Endothelial cell of umbilical vein (primary cell): ENCODE measurements at regions not wholly inside any gene's neighbourhood (a gene's known extent, or its start where the extent isn't known, plus 50 kb on each side); places are given as distances from the start of the nearest gene placed in this dataset.

Source experiments
- BruUV-seq: library from RNA; stranded (reverse); fragments of 400-500 nt; replicated peaks from 2 replicates; lab custom pipeline; 2021; lab: Mats Ljungman, UMichigan
- CTCF ChIA-PET: fragments of 300-600, 350-600 bp; sonication (Branson Sonifier 250); formaldehyde crosslinking; loops from one replicate; lab custom pipeline; 2021; ENCODE audit warnings: antibody characterized with exemption, inconsistent platforms; lab: Charles Lee
- POLR2A ChIA-PET: fragments of 300-600, 350-600 bp; sonication (Branson Sonifier 250); formaldehyde crosslinking; loops from one replicate; lab custom pipeline; 2021; ENCODE audit warnings: antibody characterized with exemption, inconsistent platforms; lab: Charles Lee
- DNase-seq: peaks from one replicate; pipeline ENCODE4 v3.0.0-alpha.2; 2011; ENCODE audit warnings: low read depth, low spot score
- FAIRE-seq: peaks from 2 replicates; lab custom pipeline; 2011; peaks lifted over from hg19 to GRCh38; lab: Jason Lieb, UNC
- H2AFZ ChIP-seq: 2 replicates; pipeline ENCODE4 v1.6.0; 2012; ENCODE audit warnings: low read depth, low read length, control low read depth, inconsistent platforms
- H3K27ac ChIP-seq: 2 replicates; pipeline ENCODE4 v1.5.1; 2011; ENCODE audit warnings: low read depth, mild to moderate bottlenecking, control low read depth, low read length, moderate library complexity; ENCODE audit not compliant: insufficient read depth
- H3K27me3 ChIP-seq, 2 experiments: 2 replicates each; pipeline versions ENCODE4 v1.6.0 to v1.6.1; 2011; ENCODE audit warnings: low read length in 2 of 2, mixed read lengths in 1 of 2; ENCODE audit not compliant: control insufficient read depth in 2 of 2, insufficient read depth in 2 of 2
- H3K36me3 ChIP-seq, 2 experiments: 2 replicates in 1 of 2; 3 replicates in 1 of 2; pipeline ENCODE4 v1.5.1; 2011; ENCODE audit warnings: low read length in 2 of 2, mild to moderate bottlenecking in 1 of 2, moderate library complexity in 1 of 2; ENCODE audit not compliant: control insufficient read depth in 2 of 2, insufficient read depth in 2 of 2; ENCODE audit errors: extremely low read depth in 1 of 2
- H3K4me1 ChIP-seq: 3 replicates; pipeline ENCODE4 v1.5.1; 2011; ENCODE audit warnings: mild to moderate bottlenecking, low read length; ENCODE audit not compliant: control insufficient read depth, insufficient read depth; ENCODE audit errors: extremely low read depth
- H3K4me2 ChIP-seq: 2 replicates; pipeline ENCODE4 v1.6.1; 2011; ENCODE audit warnings: low read length, control low read depth, mixed read lengths; ENCODE audit not compliant: insufficient read depth
- H3K4me3 ChIP-seq, 3 experiments: fragments of 200-600 bp in 1 of 3; sonication (generic), shearing (Covaris generic) in 1 of 3; replicated peaks in 1 of 3; 2 replicates each; pipeline ENCODE4 v1.5.1; 2011 to 2016; ENCODE audit warnings: control low read depth in 3 of 3, low read length in 3 of 3, mild to moderate bottlenecking in 2 of 3, inconsistent platforms in 1 of 3, low read depth in 1 of 3, moderate library complexity in 1 of 3; ENCODE audit not compliant: insufficient read depth in 1 of 3
- H3K79me2 ChIP-seq: 2 replicates; pipeline ENCODE4 v1.6.0; 2012; ENCODE audit warnings: low read length, inconsistent platforms; ENCODE audit not compliant: control insufficient read depth, insufficient read depth
- H3K9ac ChIP-seq: replicated peaks from 2 replicates; pipeline ENCODE3; 2011; ENCODE audit warnings: low read length, control low read depth; ENCODE audit not compliant: insufficient read depth; ENCODE audit errors: extremely low read depth
- H3K9me1 ChIP-seq: replicated peaks from 3 replicates; pipeline ENCODE4 v1.6.0; 2011; ENCODE audit warnings: mild to moderate bottlenecking, low read length; ENCODE audit not compliant: control insufficient read depth, insufficient read depth; ENCODE audit errors: extremely low read depth
- H3K9me3 ChIP-seq: replicated peaks from 2 replicates; pipeline ENCODE4 v1.5.1; 2012; ENCODE audit warnings: low read length, inconsistent platforms; ENCODE audit not compliant: control insufficient read depth, insufficient read depth
- H4K20me1 ChIP-seq: replicated peaks from 2 replicates; pipeline ENCODE3; 2011; ENCODE audit warnings: mild to moderate bottlenecking, low read length; ENCODE audit not compliant: control insufficient read depth, insufficient read depth; ENCODE audit errors: extremely low read depth
- EZH2 ChIP-seq: IDR thresholded peaks from 2 replicates; pipeline ENCODE4 v1.6.1; 2012; ENCODE audit warnings: borderline replicate concordance, low read depth, mild to moderate bottlenecking, moderate library complexity, low read length, inconsistent platforms; ENCODE audit not compliant: severe bottlenecking
- FOS ChIP-seq: IDR thresholded peaks from 2 replicates; pipeline ENCODE4 v1.6.1; 2011; ENCODE audit warnings: mild to moderate bottlenecking, low read length, moderate library complexity, borderline replicate concordance; ENCODE audit not compliant: insufficient read depth
- MYC ChIP-seq: IDR thresholded peaks from one replicate; pipeline ENCODE4 v1.6.1; 2011; ENCODE audit warnings: mild to moderate bottlenecking, low read depth, low read length
- POLR2A ChIP-seq: IDR thresholded peaks from 2 replicates; pipeline ENCODE4 v1.6.1; 2012; ENCODE audit warnings: low read depth, mild to moderate bottlenecking, control low read depth, low read length
- POLR2AphosphoS5 ChIP-seq: IDR thresholded peaks from 2 replicates; pipeline ENCODE4 v1.6.1; 2012; ENCODE audit warnings: low read depth, mild to moderate bottlenecking, control low read depth, low read length, moderate library complexity; ENCODE audit not compliant: insufficient read depth
- dilution Hi-C: fragments of 300-500 bp; cut with MboI; formaldehyde crosslinking; loops from one replicate; pipeline ENCODE4 v1.15.0; 2019; ENCODE audit warnings: low sequenced_read_pairs; ENCODE audit not compliant: extremely low pct_ligation_motif_present
- intact Hi-C: fragments of 100-400 bp; cut with micrococcal nuclease; formaldehyde crosslinking; loops from one replicate; pipeline ENCODE4 v1.10.0; 2022
- TF ChIP-seq, protein P1 (sequence below): IDR thresholded peaks from 2 replicates; pipeline ENCODE4 v1.6.1; 2011; ENCODE audit not compliant: insufficient read depth, insufficient read length
- TF ChIP-seq, protein P2 (sequence below), 2 donors: IDR thresholded peaks; 1 replicate in 1 of 2; 2 replicates in 1 of 2; pipeline ENCODE4 v1.5.1; 2011; ENCODE audit warnings: low read length in 2 of 2, mild to moderate bottlenecking in 2 of 2, moderate library complexity in 2 of 2, control low read depth in 1 of 2, inconsistent platforms in 1 of 2, low read depth in 1 of 2; ENCODE audit not compliant: insufficient read depth in 1 of 2; ENCODE audit errors: extremely low read depth in 1 of 2

DNA sequence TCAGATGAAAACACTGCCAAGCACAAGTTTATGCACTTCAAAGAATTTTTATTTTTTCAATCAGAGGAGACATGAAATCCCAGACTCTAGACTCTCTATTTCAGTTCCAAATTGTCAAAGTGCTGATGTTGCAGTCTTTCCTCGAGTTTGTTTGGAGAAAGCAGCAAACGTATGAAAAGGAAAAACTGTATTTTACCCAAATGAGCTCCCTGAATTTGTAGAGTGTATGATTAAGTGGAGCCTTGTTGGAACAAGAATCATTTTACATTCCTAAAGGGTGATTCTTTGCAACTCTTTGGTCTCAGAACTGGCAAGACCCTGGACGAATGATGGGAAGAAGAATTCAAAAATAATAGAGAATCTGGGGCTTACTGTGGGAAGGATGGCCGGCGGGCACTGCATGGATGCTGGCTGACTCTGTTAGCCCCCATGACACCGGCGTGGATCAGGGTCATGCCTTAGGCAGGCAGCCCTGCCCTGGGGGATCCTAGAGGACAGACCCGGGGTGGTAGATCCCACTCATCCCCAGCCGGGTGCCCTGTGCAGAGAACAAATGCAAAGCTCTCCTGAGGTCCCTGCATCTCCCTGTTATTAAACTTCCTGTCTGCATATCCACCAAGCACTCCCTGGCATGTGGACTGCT, 207.4 kb downstream of the FNDC1 start:
- H2AFZ ChIP-seq: no peak overlapping the region
- ChIA-PET POLR2A (no interaction called here), CTCF (no interaction called here)
- TF ChIP-seq POLR2AphosphoS5 (no peak), MYC (no peak), POLR2A (no peak), EZH2 (no peak), FOS (no peak)
- TF ChIP-seq, protein P1, sequence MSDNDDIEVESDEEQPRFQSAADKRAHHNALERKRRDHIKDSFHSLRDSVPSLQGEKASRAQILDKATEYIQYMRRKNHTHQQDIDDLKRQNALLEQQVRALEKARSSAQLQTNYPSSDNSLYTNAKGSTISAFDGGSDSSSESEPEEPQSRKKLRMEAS: no peak
- TF ChIP-seq, protein P2, sequence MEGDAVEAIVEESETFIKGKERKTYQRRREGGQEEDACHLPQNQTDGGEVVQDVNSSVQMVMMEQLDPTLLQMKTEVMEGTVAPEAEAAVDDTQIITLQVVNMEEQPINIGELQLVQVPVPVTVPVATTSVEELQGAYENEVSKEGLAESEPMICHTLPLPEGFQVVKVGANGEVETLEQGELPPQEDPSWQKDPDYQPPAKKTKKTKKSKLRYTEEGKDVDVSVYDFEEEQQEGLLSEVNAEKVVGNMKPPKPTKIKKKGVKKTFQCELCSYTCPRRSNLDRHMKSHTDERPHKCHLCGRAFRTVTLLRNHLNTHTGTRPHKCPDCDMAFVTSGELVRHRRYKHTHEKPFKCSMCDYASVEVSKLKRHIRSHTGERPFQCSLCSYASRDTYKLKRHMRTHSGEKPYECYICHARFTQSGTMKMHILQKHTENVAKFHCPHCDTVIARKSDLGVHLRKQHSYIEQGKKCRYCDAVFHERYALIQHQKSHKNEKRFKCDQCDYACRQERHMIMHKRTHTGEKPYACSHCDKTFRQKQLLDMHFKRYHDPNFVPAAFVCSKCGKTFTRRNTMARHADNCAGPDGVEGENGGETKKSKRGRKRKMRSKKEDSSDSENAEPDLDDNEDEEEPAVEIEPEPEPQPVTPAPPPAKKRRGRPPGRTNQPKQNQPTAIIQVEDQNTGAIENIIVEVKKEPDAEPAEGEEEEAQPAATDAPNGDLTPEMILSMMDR (IDR thresholded peaks at IDR 0.05; ENCODE audit: extremely low read depth in 1 of 2, insufficient read depth in 1 of 2, low read depth in 1 of 2, low read length in 2 of 2): no peak
- no peaks in the 10 kb centered on the region for H4K20me1 ChIP-seq
- FAIRE-seq (no peak), DNase-seq (no peak)
- H3K9me1 ChIP-seq: no peaks in the 10 kb centered on the region
- BruUV-seq: no TSS peak
- no peak overlapping the region for H3K4me3 ChIP-seq
- no peaks in the 10 kb centered on the region for H3K27me3 ChIP-seq
- H3K27ac ChIP-seq: no peak overlapping the region
- H3K36me3 ChIP-seq: no peaks in the 10 kb centered on the region
- intact Hi-C loops: no loop called here
- H3K9me3 ChIP-seq: peaks cover 12% of the 10 kb centered on the region
- H3K79me2 ChIP-seq: no peaks in the 10 kb centered on the region
- no peaks in the 10 kb centered on the region for H3K4me1 ChIP-seq
- H3K4me2 ChIP-seq: no peak overlapping the region
- no peak overlapping the region for H3K9ac ChIP-seq
- dilution Hi-C loops: no loop called here
